ENCODE measurements at regions not wholly inside any gene's neighbourhood (a gene's known extent, or its start where the extent isn't known, plus 50 kb on each side); places are given as distances from the start of the nearest gene placed in this dataset.

GRCh38 chr10:125407557-125407956 lies 247.2 kb upstream of the CTBP2 start:
- TF ChIP-seq EZH2 (IDR thresholded peaks at IDR 0.05; ENCODE audit: borderline replicate concordance, low read depth, low read length, severe bottlenecking) (no peak), CTCF (IDR thresholded peaks at IDR 0.05; ENCODE audit: extremely low read depth in 1 of 2, insufficient read depth in 1 of 2, low read depth in 1 of 2, low read length in 2 of 2) (no peak), MAX (IDR thresholded peaks at IDR 0.05; ENCODE audit: insufficient read depth, insufficient read length) (no peak), JUN (IDR thresholded peaks at IDR 0.05; ENCODE audit: borderline replicate concordance, insufficient read depth, insufficient read length, low read depth) (no peak), POLR2A (IDR thresholded peaks at IDR 0.05; ENCODE audit: low read depth, low read length) (no peak), POLR2AphosphoS5 (IDR thresholded peaks at IDR 0.05; ENCODE audit: insufficient read depth, low read depth, low read length) (no peak), MYC (IDR thresholded peaks at IDR 0.05; ENCODE audit: low read depth, low read length) (no peak), GATA2 (IDR thresholded peaks at IDR 0.05; ENCODE audit: insufficient read depth, insufficient read length, low read depth, low read length) (no peak), FOS (IDR thresholded peaks at IDR 0.05; ENCODE audit: borderline replicate concordance, insufficient read depth, low read length) (no peak)
